ENCODE measurements at regions not wholly inside any gene's neighbourhood (a gene's known extent, or its start where the extent isn't known, plus 50 kb on each side); places are given as distances from the start of the nearest gene placed in this dataset.

DNA sequence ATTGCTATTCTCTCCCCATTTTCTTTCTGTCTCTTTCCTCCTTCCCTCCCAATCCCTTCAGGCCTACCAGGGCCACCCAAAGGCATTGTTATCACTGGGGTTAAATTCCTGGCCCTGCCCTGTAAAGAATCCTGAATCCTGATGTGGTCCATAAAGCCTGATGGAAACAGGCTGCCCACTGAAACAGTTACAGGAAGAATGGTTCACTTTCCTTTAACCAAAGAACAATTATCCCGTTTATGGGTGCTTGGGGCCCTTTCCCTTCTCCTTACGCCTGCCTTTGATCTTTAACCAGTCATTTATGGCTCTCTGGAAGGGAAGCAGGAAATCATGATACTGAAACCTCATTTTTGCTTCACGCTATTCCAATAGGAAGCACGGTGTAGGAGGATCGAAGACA is 273.1 kb upstream of the NEBL start:
- TF ChIP-seq, protein P1, sequence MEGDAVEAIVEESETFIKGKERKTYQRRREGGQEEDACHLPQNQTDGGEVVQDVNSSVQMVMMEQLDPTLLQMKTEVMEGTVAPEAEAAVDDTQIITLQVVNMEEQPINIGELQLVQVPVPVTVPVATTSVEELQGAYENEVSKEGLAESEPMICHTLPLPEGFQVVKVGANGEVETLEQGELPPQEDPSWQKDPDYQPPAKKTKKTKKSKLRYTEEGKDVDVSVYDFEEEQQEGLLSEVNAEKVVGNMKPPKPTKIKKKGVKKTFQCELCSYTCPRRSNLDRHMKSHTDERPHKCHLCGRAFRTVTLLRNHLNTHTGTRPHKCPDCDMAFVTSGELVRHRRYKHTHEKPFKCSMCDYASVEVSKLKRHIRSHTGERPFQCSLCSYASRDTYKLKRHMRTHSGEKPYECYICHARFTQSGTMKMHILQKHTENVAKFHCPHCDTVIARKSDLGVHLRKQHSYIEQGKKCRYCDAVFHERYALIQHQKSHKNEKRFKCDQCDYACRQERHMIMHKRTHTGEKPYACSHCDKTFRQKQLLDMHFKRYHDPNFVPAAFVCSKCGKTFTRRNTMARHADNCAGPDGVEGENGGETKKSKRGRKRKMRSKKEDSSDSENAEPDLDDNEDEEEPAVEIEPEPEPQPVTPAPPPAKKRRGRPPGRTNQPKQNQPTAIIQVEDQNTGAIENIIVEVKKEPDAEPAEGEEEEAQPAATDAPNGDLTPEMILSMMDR (IDR thresholded peaks at IDR 0.05), result no peak
- no peak for TF ChIP-seq POLR2AphosphoS5 (IDR thresholded peaks at IDR 0.05)
